HG03135 (cell line): ENCODE measurements at regions not wholly inside any gene's neighbourhood (a gene's known extent, or its start where the extent isn't known, plus 50 kb on each side); places are given as distances from the start of the nearest gene placed in this dataset.
A peak's percentile ranks its signal among the peaks of the same experiment; 100 is the strongest.
"Not testable (repeated sequence)": the region's sequence is repeated elsewhere in the genome, so short reads cannot be mapped to it uniquely, and the experiment has no call there.

ENCODE experiments used
- ATAC-seq: cut with Tn5 transposase; IDR thresholded peaks from one replicate; pipeline ENCODE4 v1.9.1; 2021; ENCODE audit warnings: mild to moderate bottlenecking, moderate library complexity; ENCODE audit not compliant: unreplicated experiment

DNA sequence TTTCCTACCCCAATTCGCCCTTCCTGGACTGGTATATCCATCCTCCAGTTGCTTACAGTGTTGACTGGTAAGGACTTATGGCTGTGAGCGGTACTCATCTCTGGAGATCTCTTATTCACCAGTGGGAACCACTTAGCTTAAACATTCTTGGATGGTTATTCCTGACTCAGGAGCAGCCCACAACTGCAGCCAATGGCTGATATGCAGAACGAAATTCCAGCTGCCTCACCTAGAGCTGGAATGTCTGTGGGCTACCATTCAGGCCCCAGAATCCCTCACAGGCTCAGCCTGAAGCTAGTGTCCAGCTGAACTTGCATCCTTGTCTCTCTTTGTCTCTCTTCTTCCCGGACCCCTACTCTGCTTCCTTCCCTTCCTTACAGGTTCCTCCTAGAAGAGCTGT, 138.9 kb upstream of the SMIM31 start:
- ATAC-seq: no peak

DNA sequence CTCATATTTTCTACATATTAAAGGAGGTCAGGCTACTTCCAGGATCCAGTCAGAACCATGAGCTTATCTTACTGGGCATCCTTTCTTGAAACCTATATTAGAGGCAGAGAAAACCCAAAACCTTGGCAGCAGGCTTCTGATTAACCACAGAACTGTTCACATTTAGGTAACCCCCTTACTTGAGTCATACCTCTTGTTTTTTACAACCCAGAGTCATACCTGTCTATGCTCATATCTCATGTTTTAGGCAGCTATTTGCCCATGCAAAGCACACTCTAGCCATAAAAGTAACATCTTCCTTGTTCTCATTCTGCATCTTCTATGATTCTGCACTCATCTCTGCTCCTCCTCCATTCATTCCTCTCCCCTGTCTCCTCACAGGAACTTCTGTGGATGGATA, 138.0 kb upstream of the SMIM31 start:
- ATAC-seq: no peak

DNA sequence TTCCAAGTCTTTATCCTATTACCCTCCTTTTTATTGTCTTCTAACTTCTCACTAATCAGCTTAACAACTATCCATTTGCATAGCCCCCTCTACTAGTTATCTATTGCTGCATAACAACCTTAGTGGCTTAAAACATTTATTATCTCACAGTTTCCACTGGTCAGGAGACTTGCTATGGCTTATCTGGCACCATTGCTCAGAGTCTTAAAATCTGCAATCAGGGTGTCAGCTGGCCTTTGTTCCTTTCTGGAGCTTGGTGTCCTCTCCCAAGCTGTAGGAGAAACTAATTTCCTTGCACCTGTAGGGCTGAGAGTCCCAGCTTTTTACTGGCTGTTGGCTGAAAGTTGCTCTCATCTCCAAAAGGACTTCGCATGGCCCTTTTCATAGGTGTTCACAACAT, 137.0 kb upstream of the SMIM31 start:
- no peak for ATAC-seq

DNA sequence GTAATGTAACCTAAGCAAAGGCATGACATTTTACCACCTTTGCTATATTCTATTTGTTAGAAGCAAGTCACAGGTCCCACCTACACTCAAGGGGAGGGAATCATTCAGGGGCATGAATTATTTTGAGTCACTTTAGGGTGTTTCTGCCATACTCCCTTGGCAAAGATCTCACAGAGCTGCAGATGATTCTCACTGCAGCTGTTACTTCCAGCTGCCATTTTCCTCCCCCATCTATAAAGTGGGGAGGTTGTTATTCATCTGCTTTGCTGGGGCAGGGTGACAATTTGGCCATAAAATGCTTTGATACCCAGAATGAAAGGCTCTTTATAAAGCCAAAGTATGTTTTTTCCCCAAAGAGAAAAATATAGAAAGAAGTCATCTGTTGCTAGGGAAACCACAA, 136.5 kb upstream of the SMIM31 start:
- no peak for ATAC-seq

DNA sequence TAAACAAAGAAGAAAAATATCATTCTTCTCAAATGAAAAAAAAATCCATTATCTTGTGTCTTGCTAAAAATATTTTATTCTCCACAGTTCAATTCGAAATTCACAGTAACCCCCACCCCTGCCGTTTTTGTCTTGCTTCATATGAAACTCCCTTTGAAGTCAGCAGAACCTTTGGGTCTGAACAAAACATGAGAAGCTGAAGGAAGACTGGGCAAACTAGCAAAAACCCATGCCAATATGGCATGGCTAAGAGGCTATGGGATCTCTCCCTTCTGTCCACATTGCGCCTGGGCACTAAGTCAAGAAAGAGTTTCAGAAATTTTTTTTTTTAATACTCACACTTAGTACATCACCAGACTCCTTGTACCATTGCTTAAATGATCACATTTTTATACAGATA, 136.0 kb upstream of the SMIM31 start:
- ATAC-seq: no peak

DNA sequence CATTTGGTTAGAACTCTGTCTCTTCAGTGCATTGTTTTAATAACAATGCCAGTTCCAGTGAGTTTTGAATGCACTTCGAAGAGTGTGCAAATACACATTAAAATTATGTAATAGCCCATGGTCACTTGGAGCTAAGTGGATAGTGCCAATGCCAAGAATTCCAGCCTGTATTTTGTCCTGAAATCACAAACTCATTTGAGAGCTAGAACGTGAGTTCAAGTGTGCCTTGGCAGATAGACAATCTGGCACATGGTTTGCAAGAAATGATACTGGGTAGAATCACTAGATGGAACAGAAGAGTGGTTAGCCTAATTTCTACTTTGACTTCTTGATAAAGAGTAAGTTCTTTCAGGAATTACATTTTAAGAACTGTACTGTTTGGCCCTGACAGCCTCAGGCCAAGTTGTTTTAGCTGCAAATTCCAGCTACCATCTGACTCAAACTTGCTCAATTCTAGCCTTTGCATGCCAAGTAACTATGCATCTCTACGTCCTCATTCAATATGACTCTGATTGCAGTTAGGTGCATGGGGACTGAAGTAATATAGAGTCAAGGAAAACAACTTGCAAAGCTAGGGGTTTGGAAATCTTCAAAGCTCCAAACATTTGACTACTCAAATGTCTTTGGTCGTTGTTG, 131.9 kb upstream of the SMIM31 start:
- ATAC-seq: no peak

DNA sequence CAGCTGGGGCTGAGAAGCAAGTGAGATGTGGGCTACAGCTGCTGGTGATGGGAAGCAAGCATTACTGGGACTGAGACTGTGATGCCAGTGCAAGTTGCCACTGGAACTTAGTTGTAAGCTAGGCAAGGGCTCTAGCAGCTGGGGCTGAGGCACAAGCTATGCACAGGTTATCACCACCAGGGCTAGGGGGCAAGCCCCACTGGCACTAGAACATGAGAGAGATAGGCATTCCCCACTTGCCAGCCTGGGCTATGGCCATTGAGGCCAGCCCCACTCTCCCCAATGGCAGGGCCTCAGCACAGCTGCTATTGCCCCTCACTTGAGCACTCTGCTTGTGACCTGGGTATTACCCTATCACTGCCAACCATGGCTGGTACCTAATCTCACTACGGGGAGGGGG, 130.8 kb upstream of the SMIM31 start:
- ATAC-seq: no peak

DNA sequence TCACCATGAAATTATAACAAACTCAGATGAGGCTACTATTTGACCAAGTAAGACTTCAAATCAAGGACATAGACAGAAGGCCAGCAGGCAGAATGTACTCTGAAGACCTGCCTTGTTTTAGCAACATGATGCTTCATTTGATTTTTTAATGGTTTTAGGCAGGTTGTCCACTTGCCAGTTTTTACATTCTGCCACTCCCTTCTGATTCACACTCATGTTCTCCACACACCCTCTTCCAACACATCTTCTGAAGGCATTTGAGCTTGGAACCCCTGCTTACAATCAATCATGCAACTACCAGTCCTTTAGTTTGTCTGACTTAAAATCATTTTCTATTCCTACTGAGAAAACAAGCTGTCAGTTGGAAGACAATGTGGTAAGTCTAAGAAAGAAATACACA, 114.9 kb upstream of the SMIM31 start:
- ATAC-seq: no peak

GRCh38 chr4:164648151-164648848, 105.6 kb upstream of the SMIM31 start:
- ATAC-seq: no peak

DNA sequence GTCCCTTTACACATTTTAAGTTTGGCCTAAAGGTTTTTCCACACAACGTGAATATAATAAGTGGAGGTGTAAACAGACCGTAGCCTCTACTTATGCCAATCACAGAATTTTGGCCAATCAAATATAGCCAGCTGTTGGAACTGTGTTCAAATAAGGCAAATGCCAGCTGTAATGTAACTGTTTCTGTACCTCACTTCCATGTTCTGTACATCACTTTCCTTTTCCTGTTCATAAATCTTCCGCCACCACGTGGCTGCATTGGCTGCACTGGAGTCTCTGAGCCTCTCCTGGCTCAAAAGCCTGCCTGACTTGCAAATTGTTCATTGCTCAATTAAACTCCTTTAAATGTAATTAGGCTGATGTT, 105.1 kb upstream of the SMIM31 start:
- ATAC-seq: no peak

DNA sequence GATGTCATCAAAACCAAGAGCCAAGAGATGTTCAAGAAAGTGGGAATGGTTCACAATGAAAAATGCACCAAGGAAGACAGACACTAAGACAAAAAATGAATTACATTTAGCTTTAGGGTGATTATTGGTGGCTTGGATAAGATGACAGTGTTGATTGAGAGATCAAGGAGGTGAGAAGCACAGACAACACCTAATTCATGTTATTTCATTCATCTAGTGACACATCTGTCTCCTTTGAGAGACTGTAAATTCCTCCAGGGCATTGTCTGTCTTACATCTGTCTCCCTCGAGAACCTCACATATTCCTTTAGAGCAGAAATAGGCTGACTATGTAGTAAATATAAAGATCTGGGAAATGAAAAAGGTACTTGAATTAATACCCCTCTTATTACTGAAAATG, 94.2 kb upstream of the SMIM31 start:
- ATAC-seq: no peak

DNA sequence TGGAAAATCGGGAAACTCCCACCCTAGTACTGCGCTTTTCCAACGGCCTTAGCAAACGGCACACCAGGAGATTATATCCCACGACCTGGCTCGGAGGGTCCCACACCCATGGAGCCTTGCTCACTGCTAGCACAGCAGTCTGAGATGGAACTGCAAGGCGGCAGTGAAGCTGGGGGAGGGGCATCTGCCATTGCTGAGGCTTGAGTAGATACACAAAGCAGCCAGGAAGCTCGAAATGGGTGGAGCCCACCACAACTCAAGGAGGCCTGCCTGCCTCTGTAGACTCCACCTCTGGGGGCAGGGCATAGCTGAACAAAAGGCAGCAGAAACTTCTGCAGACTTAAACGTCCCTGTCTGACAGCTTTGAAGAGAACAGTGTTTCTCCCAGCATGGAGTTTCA, 77.8 kb upstream of the SMIM31 start:
- not testable (repeated sequence) for ATAC-seq

DNA sequence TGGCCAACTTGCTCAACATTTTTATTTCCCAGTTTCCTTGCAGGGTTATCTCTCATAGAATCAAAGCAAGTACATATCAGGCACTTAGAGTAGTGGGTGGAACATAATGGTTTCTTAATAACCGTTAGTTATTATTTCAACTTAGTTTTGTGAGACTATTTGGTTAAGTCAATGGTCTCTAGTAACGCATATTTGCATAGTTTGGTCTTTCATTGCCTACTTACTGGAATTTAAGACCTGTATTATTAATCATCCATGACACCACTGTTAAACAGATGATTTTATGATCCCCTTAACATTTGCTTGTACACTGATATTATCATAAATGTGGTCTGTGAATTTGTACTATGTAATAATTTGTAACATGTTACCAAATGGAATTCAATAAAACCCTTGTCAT, 70.9 kb upstream of the SMIM31 start:
- ATAC-seq: no peak

DNA sequence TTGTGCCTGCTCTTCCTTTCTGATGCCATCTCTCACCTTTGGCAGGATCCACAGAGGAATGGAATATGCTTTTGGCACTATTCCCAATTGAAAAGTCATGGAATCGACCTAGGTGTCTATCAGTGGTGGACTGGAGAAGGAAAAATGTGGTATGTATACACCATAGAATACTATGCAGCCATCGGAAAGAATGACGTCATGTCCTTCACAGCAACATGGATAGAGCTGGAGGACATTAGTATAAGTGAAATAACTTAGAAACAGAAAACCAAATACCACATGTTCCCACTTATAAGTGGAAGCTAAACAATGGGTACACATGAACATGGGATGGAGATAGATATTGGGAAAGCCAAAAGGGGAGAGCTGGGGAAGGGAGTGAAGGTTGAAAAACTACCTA, 58.3 kb upstream of the SMIM31 start:
- no peak for ATAC-seq

GRCh38 chr4:164700471-164700870, 53.5 kb upstream of the SMIM31 start:
- no peak for ATAC-seq

DNA sequence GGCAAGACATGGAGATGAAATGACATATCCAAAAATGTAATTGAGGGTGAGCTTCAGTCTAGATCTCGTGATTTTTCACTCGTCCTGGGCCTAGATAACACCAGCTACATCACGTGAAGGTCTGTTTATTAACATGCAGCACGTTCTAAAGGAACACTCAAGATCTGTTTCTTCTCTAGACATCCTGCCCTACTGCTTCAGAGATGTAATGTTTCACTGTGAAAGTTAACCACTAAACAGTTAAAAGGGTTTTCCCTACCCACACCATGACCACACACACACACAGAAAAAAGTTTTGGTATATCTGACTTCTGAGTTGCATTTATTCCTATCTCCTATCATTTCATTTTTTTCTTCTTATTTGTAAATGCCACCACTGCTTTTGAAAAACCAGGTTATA, 52.3 kb upstream of the SMIM31 start:
- ATAC-seq: peak; percentile 87
